ENCODE measurements at regions not wholly inside any gene's neighbourhood (a gene's known extent, or its start where the extent isn't known, plus 50 kb on each side); places are given as distances from the start of the nearest gene placed in this dataset.
"Not testable (repeated sequence)": the region's sequence is repeated elsewhere in the genome, so short reads cannot be mapped to it uniquely, and the experiment has no call there.

DNA sequence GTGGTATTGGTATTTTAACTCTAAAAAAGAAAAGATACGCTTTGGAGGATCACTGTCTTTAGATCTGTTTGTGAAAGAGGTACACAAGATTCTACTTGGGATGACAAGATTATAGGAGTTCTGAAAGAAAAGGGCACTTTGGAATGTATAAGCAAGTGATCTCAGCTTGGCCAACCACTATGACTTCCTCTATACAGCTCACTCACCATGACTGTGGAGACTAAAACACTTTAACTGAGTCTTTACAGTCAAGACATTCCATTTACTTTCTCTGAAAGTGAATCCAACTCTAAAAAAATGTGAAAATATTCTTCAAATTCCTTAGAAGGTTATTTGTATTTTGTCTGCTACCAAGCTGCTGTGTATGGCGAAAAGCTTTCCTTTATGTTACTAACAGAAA is 181.7 kb upstream of the KCTD7 start:
- TF ChIP-seq, protein P1, sequence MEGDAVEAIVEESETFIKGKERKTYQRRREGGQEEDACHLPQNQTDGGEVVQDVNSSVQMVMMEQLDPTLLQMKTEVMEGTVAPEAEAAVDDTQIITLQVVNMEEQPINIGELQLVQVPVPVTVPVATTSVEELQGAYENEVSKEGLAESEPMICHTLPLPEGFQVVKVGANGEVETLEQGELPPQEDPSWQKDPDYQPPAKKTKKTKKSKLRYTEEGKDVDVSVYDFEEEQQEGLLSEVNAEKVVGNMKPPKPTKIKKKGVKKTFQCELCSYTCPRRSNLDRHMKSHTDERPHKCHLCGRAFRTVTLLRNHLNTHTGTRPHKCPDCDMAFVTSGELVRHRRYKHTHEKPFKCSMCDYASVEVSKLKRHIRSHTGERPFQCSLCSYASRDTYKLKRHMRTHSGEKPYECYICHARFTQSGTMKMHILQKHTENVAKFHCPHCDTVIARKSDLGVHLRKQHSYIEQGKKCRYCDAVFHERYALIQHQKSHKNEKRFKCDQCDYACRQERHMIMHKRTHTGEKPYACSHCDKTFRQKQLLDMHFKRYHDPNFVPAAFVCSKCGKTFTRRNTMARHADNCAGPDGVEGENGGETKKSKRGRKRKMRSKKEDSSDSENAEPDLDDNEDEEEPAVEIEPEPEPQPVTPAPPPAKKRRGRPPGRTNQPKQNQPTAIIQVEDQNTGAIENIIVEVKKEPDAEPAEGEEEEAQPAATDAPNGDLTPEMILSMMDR (IDR thresholded peaks at IDR 0.05), result not testable (repeated sequence)
- TF ChIP-seq POLR2A, POLR2AphosphoS5, EP300 (IDR thresholded peaks at IDR 0.05): not testable (repeated sequence)
